Hematopoietic multipotent progenitor cell treated with erythropoietin and hydrocortisone succinate and interleukin-3 and kit ligand, for 17 days (in vitro differentiated cells): ENCODE measurements at regions not wholly inside any gene's neighbourhood (a gene's known extent, or its start where the extent isn't known, plus 50 kb on each side); places are given as distances from the start of the nearest gene placed in this dataset.

Experiments
- DNase-seq: peaks from one replicate; pipeline ENCODE4 v3.0.0-alpha.2; 2015; ENCODE audit warnings: low spot score

GRCh38 chr2:129443865-129444739, 535.4 kb upstream of the RAB6C start:
- DNase-seq = no peak

GRCh38 chr2:129444751-129445150, 534.7 kb upstream of the RAB6C start:
- DNase-seq = no peak

- no peak for DNase-seq
Measured at GRCh38 chr2:129456691-129457090, 522.8 kb upstream of the RAB6C start.

- no peak for DNase-seq
Measured at GRCh38 chr2:129457277-129457818, 522.1 kb upstream of the RAB6C start.

GRCh38 chr2:129458006-129458405, 521.5 kb upstream of the RAB6C start:
- DNase-seq = no peak

GRCh38 chr2:129458436-129458835, 521.0 kb upstream of the RAB6C start:
- no peak for DNase-seq

- DNase-seq = no peak
Measured at GRCh38 chr2:129459200-129459876, 520.1 kb upstream of the RAB6C start.

- no peak for DNase-seq
Measured at GRCh38 chr2:129459881-129460280, 519.6 kb upstream of the RAB6C start.

- no peak for DNase-seq
Measured at GRCh38 chr2:129460299-129461198, 518.9 kb upstream of the RAB6C start.

GRCh38 chr2:129462349-129462748, 517.1 kb upstream of the RAB6C start:
- no peak for DNase-seq

- no peak for DNase-seq
Measured at GRCh38 chr2:129462967-129463366, 516.5 kb upstream of the RAB6C start.

GRCh38 chr2:129464036-129464435, 515.4 kb upstream of the RAB6C start:
- no peak for DNase-seq

- DNase-seq = no peak
Measured at GRCh38 chr2:129464631-129465030, 514.8 kb upstream of the RAB6C start.

GRCh38 chr2:129465045-129465444, 514.4 kb upstream of the RAB6C start:
- DNase-seq = no peak

GRCh38 chr2:129466389-129466788, 513.1 kb upstream of the RAB6C start:
- no peak for DNase-seq

GRCh38 chr2:129467012-129467779, 512.3 kb upstream of the RAB6C start:
- DNase-seq = no peak

GRCh38 chr2:129467941-129468340, 511.5 kb upstream of the RAB6C start:
- no peak for DNase-seq

- DNase-seq = no peak
Measured at GRCh38 chr2:129468879-129469278, 510.6 kb upstream of the RAB6C start.

- no peak for DNase-seq
Measured at GRCh38 chr2:129469389-129469788, 510.1 kb upstream of the RAB6C start.

- no peak for DNase-seq
Measured at GRCh38 chr2:129469871-129470270, 509.6 kb upstream of the RAB6C start.

- no peak for DNase-seq
Measured at GRCh38 chr2:129478902-129479517, 500.5 kb upstream of the RAB6C start.
